K562 (cell line): ENCODE measurements at regions not wholly inside any gene's neighbourhood (a gene's known extent, or its start where the extent isn't known, plus 50 kb on each side); places are given as distances from the start of the nearest gene placed in this dataset.
A peak's percentile ranks its signal among the peaks of the same experiment; 100 is the strongest.

Experiments
- ATAC-seq: fragments of 200-7000 bp; cut with Tn5 transposase; 3 replicates; pipeline ENCODE4 v1.9.1; 2020; ENCODE audit warnings: moderate library complexity
- BruUV-seq: library from RNA; stranded (reverse); fragments of 400-500 nt; replicated peaks from 2 replicates; lab custom pipeline; 2021; lab: Mats Ljungman, UMichigan
- CTCF ChIA-PET: fragments of 300-600 bp; formaldehyde crosslinking; extraction: SDS; loops from one replicate; lab custom pipeline; 2021; ENCODE audit warnings: low intra/inter-chr PET ratio; lab: Yijun Ruan, JAX
- POLR2A ChIA-PET: fragments of 300-600, 350-650 bp; sonication (Branson Sonifier 250); formaldehyde crosslinking; extraction: SDS; loops from one replicate; lab custom pipeline; 2021; ENCODE audit warnings: antibody characterized with exemption, inconsistent platforms; lab: Yijun Ruan, JAX
- DNase-seq, 4 experiments: peaks; one replicate each; pipeline versions ENCODE4 v3.0.0 to v3.0.0-alpha.2; 2011 to 2018; ENCODE audit warnings: low spot score in 3 of 4, mixed read lengths in 3 of 4; ENCODE audit errors: extremely low read depth in 1 of 4
- FAIRE-seq: peaks from 2 replicates; lab custom pipeline; 2011; peaks lifted over from hg19 to GRCh38; lab: Jason Lieb, UNC
- H2AFZ ChIP-seq: 2 replicates; pipeline ENCODE4 v1.6.0; 2011; ENCODE audit warnings: low read depth, low read length, control low read depth, inconsistent platforms
- H3K27ac ChIP-seq: fragments of 200-600 bp; 3 replicates; pipeline ENCODE4 v1.8.0; 2011; ENCODE audit warnings: low read depth, mild to moderate bottlenecking, control low read depth, inconsistent platforms, low read length, moderate library complexity, mixed read lengths; ENCODE audit errors: extremely low read depth
- H3K27me3 ChIP-seq, 2 experiments: fragments of 300-600 bp in 1 of 2; 2 replicates in 1 of 2; 3 replicates in 1 of 2; pipeline versions ENCODE4 v1.6.0 to v1.8.0; 2011; ENCODE audit warnings: inconsistent platforms in 2 of 2, low read length in 2 of 2, mild to moderate bottlenecking in 1 of 2, mixed read lengths in 1 of 2, moderate library complexity in 1 of 2; ENCODE audit not compliant: control insufficient read depth in 2 of 2, insufficient read depth in 2 of 2
- H3K36me3 ChIP-seq: fragments of 300-600 bp; 3 replicates; pipeline ENCODE4 v1.8.0; 2011; ENCODE audit warnings: mild to moderate bottlenecking, low read length, inconsistent platforms; ENCODE audit not compliant: control insufficient read depth, insufficient read depth
- H3K4me1 ChIP-seq, 2 experiments: fragments of 200-600 bp in 1 of 2; replicated peaks in 1 of 2; 2 replicates in 1 of 2; 3 replicates in 1 of 2; pipeline versions ENCODE4 v1.5.1 to v1.8.0; 2011; ENCODE audit warnings: inconsistent platforms in 2 of 2, low read length in 2 of 2, mild to moderate bottlenecking in 1 of 2, mixed read lengths in 1 of 2, moderate library complexity in 1 of 2; ENCODE audit not compliant: control insufficient read depth in 2 of 2, insufficient read depth in 2 of 2
- H3K4me2 ChIP-seq: 2 replicates; pipeline ENCODE4 v1.6.1; 2011; ENCODE audit warnings: low read length, control low read depth, inconsistent platforms, mixed read lengths; ENCODE audit not compliant: insufficient read depth
- H3K4me3 ChIP-seq: fragments of 200-600 bp; sonication (generic), shearing (Covaris generic); 2 replicates; pipeline ENCODE4 v1.5.1; 2016; ENCODE audit warnings: control low read depth, inconsistent platforms
- H3K79me2 ChIP-seq: fragments of 200-600 bp; 3 replicates; pipeline ENCODE4 v1.8.0; 2011; ENCODE audit warnings: low read length, inconsistent platforms; ENCODE audit not compliant: control insufficient read depth, insufficient read depth
- H3K9ac ChIP-seq, 2 experiments: 2 replicates each; pipeline versions ENCODE4 v1.6.0 to v1.6.1; 2011; ENCODE audit warnings: low read depth in 2 of 2, low read length in 2 of 2, control low read depth in 1 of 2, inconsistent platforms in 1 of 2, mild to moderate bottlenecking in 1 of 2, mixed read lengths in 1 of 2; ENCODE audit not compliant: insufficient read depth in 1 of 2
- H3K9me1 ChIP-seq: one replicate; pipeline ENCODE4 v1.6.0; 2011; ENCODE audit warnings: inconsistent platforms, mild to moderate bottlenecking, low read length, moderate library complexity; ENCODE audit not compliant: control insufficient read depth, insufficient read depth
- H3K9me3 ChIP-seq: replicated peaks from 2 replicates; pipeline ENCODE4 v1.5.1; 2011; ENCODE audit warnings: low read depth, low read length, inconsistent platforms; ENCODE audit not compliant: control insufficient read depth, insufficient read depth
- H4K20me1 ChIP-seq: replicated peaks from 2 replicates; pipeline ENCODE4 v1.6.1; 2011; ENCODE audit warnings: low read length, inconsistent platforms, mixed read lengths; ENCODE audit not compliant: control insufficient read depth, insufficient read depth
- CBFA2T2 ChIP-seq: fragments of 450-650 bp; conservative IDR thresholded peaks from 2 replicates; pipeline ENCODE4 v1.6.1; 2017; ENCODE audit warnings: mild to moderate bottlenecking
- CBFA2T3 ChIP-seq: fragments of 450-650 bp; IDR thresholded peaks from 2 replicates; pipeline ENCODE4 v1.6.1; 2017
- EGR1 ChIP-seq: fragments of 450-650 bp; conservative IDR thresholded peaks from 2 replicates; pipeline ENCODE4 v1.6.1; 2017; ENCODE audit warnings: mild to moderate bottlenecking
- ETV1 ChIP-seq: fragments of 450-650 bp; conservative IDR thresholded peaks from 2 replicates; pipeline ENCODE4 v1.6.1; 2016; ENCODE audit warnings: missing genetic modification characterization, control low read depth, low read depth, missing compliant biosample characterization
- FOXJ3 ChIP-seq: sonication (generic); formaldehyde crosslinking; IDR thresholded peaks from 2 replicates; pipeline ENCODE4 v1.4.0; 2020; ENCODE audit warnings: mild to moderate bottlenecking, missing genetic modification reagents
- HNRNPH1 ChIP-seq: fragments of 200-400 bp; formaldehyde crosslinking; optimal IDR thresholded peaks from 2 replicates; pipeline ENCODE3; 2017; ENCODE audit warnings: low read depth, mild to moderate bottlenecking, low read length, moderate library complexity
- KDM1A ChIP-seq, 2 experiments: fragments of 450-650 bp; IDR thresholded peaks; 2 replicates each; pipeline ENCODE4 v1.6.1; 2016; ENCODE audit warnings: mild to moderate bottlenecking in 2 of 2
- MEIS2 ChIP-seq: fragments of 450-650 bp; IDR thresholded peaks from 2 replicates; pipeline ENCODE4 v1.6.1; 2014; ENCODE audit warnings: mild to moderate bottlenecking; ENCODE audit not compliant: partially characterized antibody
- NCOR1 ChIP-seq: fragments of 450-650 bp; IDR thresholded peaks from 2 replicates; pipeline ENCODE4 v1.6.1; 2016; ENCODE audit warnings: mild to moderate bottlenecking, moderate library complexity
- POLR2AphosphoS5 ChIP-seq: IDR thresholded peaks from 2 replicates; pipeline ENCODE4 v1.6.1; 2011; ENCODE audit warnings: mild to moderate bottlenecking, low read depth, low read length, moderate library complexity; ENCODE audit not compliant: control insufficient read depth, insufficient read depth
- SRSF9 ChIP-seq: fragments of 200-400 bp; formaldehyde crosslinking; IDR thresholded peaks from 2 replicates; pipeline ENCODE4 v1.6.1; 2017; ENCODE audit warnings: low read depth, low read length, borderline replicate concordance
- ZNF124 ChIP-seq: sonication (generic); formaldehyde crosslinking; IDR thresholded peaks from 2 replicates; pipeline ENCODE4 v1.8.1; 2022; ENCODE audit warnings: missing genetic modification reagents
- ZNF197 ChIP-seq: fragments of 200-800 bp; sonication (Bioruptor generic); IDR thresholded peaks from 2 replicates; pipeline ENCODE4 v1.6.1; 2016; ENCODE audit warnings: low read depth, missing genetic modification characterization, missing compliant biosample characterization
- ZNF408 ChIP-seq: fragments of 250-450 bp; sonication (Bioruptor Pico); IDR thresholded peaks from 2 replicates; pipeline ENCODE4 v1.4.0; 2020; ENCODE audit warnings: low read depth, mild to moderate bottlenecking, moderate library complexity
- ZNF436 ChIP-seq: fragments of 250-450, 450-650 bp; sonication (Bioruptor Pico); formaldehyde crosslinking; IDR thresholded peaks from 2 replicates; pipeline ENCODE4 v1.7.0; 2020; ENCODE audit warnings: mild to moderate bottlenecking
- ZNF444 ChIP-seq: fragments of 250-450 bp; sonication (Bioruptor Pico); IDR thresholded peaks from 2 replicates; pipeline ENCODE4 v1.4.0; 2020; ENCODE audit warnings: mild to moderate bottlenecking, moderate library complexity
- WGBS: fragments of 100-300 bp; shearing (Covaris generic); methylation state at CpG from one replicate; pipeline ENCODE4 v1.1.6; 2016; ENCODE audit warnings: low coverage, mixed read lengths; ENCODE audit not compliant: insufficient coverage; ENCODE audit errors: missing lambda C conversion rate; 5-methylcytosine and 5-hydroxymethylcytosine counted together
- in situ Hi-C: fragments of 300-500 bp; cut with MboI; formaldehyde crosslinking; loops from 4 replicates; pipeline ENCODE4 v1.15.0; 2018; ENCODE audit warnings: inconsistent platforms, mixed read lengths
- intact Hi-C: fragments of 100-400 bp; cut with micrococcal nuclease; formaldehyde crosslinking; loops from 2 replicates; pipeline ENCODE4 v1.14.2; 2022

DNA sequence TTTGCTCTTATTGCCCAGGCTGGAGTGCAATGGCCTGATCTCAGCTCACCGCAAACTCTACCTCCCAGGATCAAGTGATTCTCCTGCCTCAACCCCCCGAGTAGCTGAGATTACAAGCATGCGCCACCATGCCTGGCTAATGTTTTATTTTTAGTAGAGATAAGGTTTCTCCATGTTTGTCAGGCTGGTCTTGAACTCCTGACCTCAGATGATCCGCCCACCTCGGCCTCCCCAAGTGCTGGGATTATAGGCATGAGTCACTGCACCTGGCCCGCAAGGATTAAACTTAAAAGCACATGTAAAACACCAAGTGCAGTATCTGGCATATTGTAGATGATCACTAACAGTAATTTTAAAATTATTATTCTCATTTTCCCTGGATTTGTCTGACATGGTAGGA is 72.9 kb downstream of the C1QL2 start:
- H4K20me1 ChIP-seq: no peaks in the 10 kb centered on the region
- DNase-seq: peak in 1 of 4 experiments; percentile 4
- no peak overlapping the region for H3K9ac ChIP-seq
- WGBS: 1% methylated on average over 6 of the region's 6 CpGs
- intact Hi-C loops: no loop called here
- no peak overlapping the region for H3K4me3 ChIP-seq
- H3K9me3 ChIP-seq: no peaks in the 10 kb centered on the region
- TF ChIP-seq KDM1A (IDR thresholded peaks at IDR 0.05): peak; percentile 31 to 35; a peak in 2 of 4 replicates
- no peak for TF ChIP-seq ETV1 (tag)
- TF ChIP-seq CBFA2T3: peak; percentile 68
- peak; percentile 40 for TF ChIP-seq CBFA2T2
- TF ChIP-seq SRSF9: no peak
- peak; percentile 29 for TF ChIP-seq EGR1
- 0 out of 2 replicates have a peak, but pooled peaks have one; percentile 15 for TF ChIP-seq NCOR1
- no peak overlapping the region for H3K27ac ChIP-seq
- H3K27me3 ChIP-seq: peaks cover 5 to 23% of the 10 kb centered on the region in 2 experiments; a peak in 3 of 5 replicates
- in situ Hi-C loops: no loop called here
- H2AFZ ChIP-seq: no peak overlapping the region
- no peaks in the 10 kb centered on the region for H3K79me2 ChIP-seq
- no peak overlapping the region for H3K4me2 ChIP-seq
- FAIRE-seq: no peak
- no peaks in the 10 kb centered on the region for H3K4me1 ChIP-seq
- BruUV-seq: no TSS peak
- H3K36me3 ChIP-seq: no peaks in the 10 kb centered on the region
- POLR2A ChIA-PET: interaction anchor here (0.6 to 0.7 kb wide), 2 partner anchors 10 to 421 kb away, joined by 3 to 5 read pairs; no protein-coding TSS in a partner anchor
- no peak for ATAC-seq
- CTCF ChIA-PET: no interaction called here
- no peaks in the 10 kb centered on the region for H3K9me1 ChIP-seq

DNA sequence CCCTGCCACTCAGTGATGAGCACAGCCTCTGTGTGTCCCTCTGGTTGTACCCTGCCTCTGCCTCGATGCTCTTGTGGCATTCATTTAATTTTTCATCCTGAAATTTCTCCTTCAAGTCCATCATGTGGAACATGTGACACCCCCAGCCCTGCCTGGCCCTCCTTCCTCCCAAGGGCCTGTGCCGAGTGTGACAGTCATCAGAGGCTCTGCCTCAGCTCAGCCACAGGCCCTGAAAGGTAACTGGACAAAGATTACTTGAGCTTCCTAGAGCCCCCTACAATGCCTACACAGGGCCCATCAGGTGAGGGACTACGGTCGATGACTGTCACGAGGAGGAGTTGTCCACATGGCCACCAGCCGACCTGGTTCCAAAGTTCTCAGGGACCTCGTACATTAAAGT is 75.1 kb downstream of the C1QL2 start:
- no peak overlapping the region for H3K27ac ChIP-seq
- H3K4me3 ChIP-seq: no peak overlapping the region
- H2AFZ ChIP-seq: no peak overlapping the region
- DNase-seq (no peak), FAIRE-seq (no peak), ATAC-seq (no peak)
- no peaks in the 10 kb centered on the region for H3K79me2 ChIP-seq
- no peak overlapping the region for H3K4me2 ChIP-seq
- no peaks in the 10 kb centered on the region for H3K9me1 ChIP-seq
- no peaks in the 10 kb centered on the region for H3K36me3 ChIP-seq
- H4K20me1 ChIP-seq: no peaks in the 10 kb centered on the region
- no peaks in the 10 kb centered on the region for H3K9me3 ChIP-seq
- H3K9ac ChIP-seq: no peak overlapping the region
- no TSS peak for BruUV-seq
- TF ChIP-seq ZNF408 (no peak), ZNF444 (CRISPR knock-in tag) (no peak), ZNF124 (CRISPR knock-in tag) (no peak), MEIS2 (no peak), FOXJ3 (CRISPR knock-in tag) (no peak), POLR2AphosphoS5 (no peak), HNRNPH1 (no peak), ZNF197 (CRISPR knock-in tag) (no peak), ZNF436 (no peak)
- in situ Hi-C loops: no loop called here
- intact Hi-C loops: no loop called here
- WGBS: 3% methylated on average over 7 of the region's 7 CpGs
- ChIA-PET CTCF (no interaction called here), POLR2A (no interaction called here)
- H3K4me1 ChIP-seq: no peaks in the 10 kb centered on the region
- H3K27me3 ChIP-seq: peaks cover 5 to 7% of the 10 kb centered on the region in 2 experiments; a peak in 3 of 5 replicates
